Uterus (tissue), 3 donors: ENCODE measurements at regions not wholly inside any gene's neighbourhood (a gene's known extent, or its start where the extent isn't known, plus 50 kb on each side); places are given as distances from the start of the nearest gene placed in this dataset.
"Not testable (repeated sequence)": the region's sequence is repeated elsewhere in the genome, so short reads cannot be mapped to it uniquely, and the experiment has no call there.

Experiments used
- DNase-seq, 2 donors: peaks; one replicate each; pipeline ENCODE4 v3.0.0-alpha.2; 2019 to 2020
- H3K27ac ChIP-seq, 2 donors: fragments of 200-600 bp; sonication (generic); 1 replicate in 1 of 2; 2 replicates in 1 of 2; pipeline ENCODE4 v1.5.1; 2016 to 2018
- H3K27me3 ChIP-seq, 2 donors: fragments of 200-600 bp; sonication (generic); one replicate each; pipeline ENCODE4 v1.5.1; 2018 to 2019; ENCODE audit warnings: control low read depth in 1 of 2
- H3K36me3 ChIP-seq, 2 donors: fragments of 200-600 bp; sonication (generic); one replicate each; pipeline ENCODE4 v1.5.1; 2019; ENCODE audit warnings: control low read depth in 1 of 2
- H3K4me1 ChIP-seq, 2 donors: fragments of 200-600 bp; sonication (generic); one replicate each; pipeline ENCODE4 v1.5.1; 2018 to 2019; ENCODE audit warnings: control low read depth in 1 of 2
- H3K4me3 ChIP-seq, 2 donors: fragments of 200-600 bp; sonication (generic); 1 replicate in 1 of 2; 2 replicates in 1 of 2; pipeline ENCODE4 v1.5.1; 2018 to 2019; ENCODE audit warnings: mild to moderate bottlenecking in 1 of 2
- H3K9me3 ChIP-seq, 2 donors: fragments of 200-600 bp; sonication (generic); one replicate each; pipeline ENCODE4 v1.5.1; 2019; ENCODE audit warnings: control low read depth in 1 of 2
- POLR2A ChIP-seq, 2 donors: fragments of 450-650 bp; IDR thresholded peaks; one replicate each; pipeline ENCODE4 v1.6.1; 2016; ENCODE audit warnings: antibody characterized with exemption in 2 of 2, mild to moderate bottlenecking in 1 of 2, moderate library complexity in 1 of 2
- intact Hi-C: fragments of 100-400 bp; cut with DNase I; formaldehyde crosslinking; loops from one replicate; pipeline ENCODE4 v1.15.1; 2023; ENCODE audit warnings: low total_unique reads
- TF ChIP-seq, protein P1 (sequence below), 4 experiments: fragments of 200-600 bp in 2 of 4; fragments of 450-650 bp in 2 of 4; sonication (generic) in 2 of 4; IDR thresholded peaks; one replicate each; pipeline ENCODE4 v1.5.1; 2016 to 2019; ENCODE audit warnings: antibody characterized with exemption in 4 of 4, mild to moderate bottlenecking in 2 of 4, moderate library complexity in 1 of 4
- donor health status: DM: yes; HTN: yes; CAD: no.

DNA sequence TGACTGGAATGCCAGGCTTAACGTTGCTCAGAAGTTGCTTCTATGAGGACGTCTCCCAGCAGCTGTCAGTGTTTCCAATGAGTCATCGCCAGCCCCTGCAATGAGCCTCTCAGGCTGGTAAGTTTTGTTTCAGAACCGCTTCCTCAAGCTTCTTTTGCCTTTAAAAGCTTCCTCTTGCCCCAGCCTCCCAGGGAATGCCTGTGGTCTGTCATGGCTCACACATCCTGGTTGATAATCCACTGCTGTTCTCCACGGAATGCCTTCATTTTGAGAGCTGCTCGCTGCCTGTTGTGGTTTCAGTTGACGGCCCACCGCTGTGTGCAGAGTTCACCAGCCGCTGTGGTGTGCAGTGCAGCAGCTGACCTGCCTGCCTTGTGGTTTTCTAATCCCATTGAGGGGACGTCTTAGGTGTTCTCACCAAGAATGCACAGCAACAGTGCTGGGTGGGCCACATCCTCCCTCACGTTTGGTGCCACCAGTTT, 96.4 kb downstream of the RTP5 start:
- intact Hi-C loops, result no loop called here
- Histone ChIP-seq H3K27ac (peak overlapping the region; percentile 45 to 53), H3K36me3 (no peaks in the 10 kb centered on the region), H3K9me3 (no peaks in the 10 kb centered on the region), H3K4me1 (no peaks in the 10 kb centered on the region), H3K27me3 (no peaks in the 10 kb centered on the region), H3K4me3 (no peak overlapping the region)
- TF ChIP-seq, protein P1, sequence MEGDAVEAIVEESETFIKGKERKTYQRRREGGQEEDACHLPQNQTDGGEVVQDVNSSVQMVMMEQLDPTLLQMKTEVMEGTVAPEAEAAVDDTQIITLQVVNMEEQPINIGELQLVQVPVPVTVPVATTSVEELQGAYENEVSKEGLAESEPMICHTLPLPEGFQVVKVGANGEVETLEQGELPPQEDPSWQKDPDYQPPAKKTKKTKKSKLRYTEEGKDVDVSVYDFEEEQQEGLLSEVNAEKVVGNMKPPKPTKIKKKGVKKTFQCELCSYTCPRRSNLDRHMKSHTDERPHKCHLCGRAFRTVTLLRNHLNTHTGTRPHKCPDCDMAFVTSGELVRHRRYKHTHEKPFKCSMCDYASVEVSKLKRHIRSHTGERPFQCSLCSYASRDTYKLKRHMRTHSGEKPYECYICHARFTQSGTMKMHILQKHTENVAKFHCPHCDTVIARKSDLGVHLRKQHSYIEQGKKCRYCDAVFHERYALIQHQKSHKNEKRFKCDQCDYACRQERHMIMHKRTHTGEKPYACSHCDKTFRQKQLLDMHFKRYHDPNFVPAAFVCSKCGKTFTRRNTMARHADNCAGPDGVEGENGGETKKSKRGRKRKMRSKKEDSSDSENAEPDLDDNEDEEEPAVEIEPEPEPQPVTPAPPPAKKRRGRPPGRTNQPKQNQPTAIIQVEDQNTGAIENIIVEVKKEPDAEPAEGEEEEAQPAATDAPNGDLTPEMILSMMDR (IDR thresholded peaks at IDR 0.05), result no peak
- no peak for TF ChIP-seq POLR2A (IDR thresholded peaks at IDR 0.05)
- DNase-seq, result peak; percentile 41 to 63

DNA sequence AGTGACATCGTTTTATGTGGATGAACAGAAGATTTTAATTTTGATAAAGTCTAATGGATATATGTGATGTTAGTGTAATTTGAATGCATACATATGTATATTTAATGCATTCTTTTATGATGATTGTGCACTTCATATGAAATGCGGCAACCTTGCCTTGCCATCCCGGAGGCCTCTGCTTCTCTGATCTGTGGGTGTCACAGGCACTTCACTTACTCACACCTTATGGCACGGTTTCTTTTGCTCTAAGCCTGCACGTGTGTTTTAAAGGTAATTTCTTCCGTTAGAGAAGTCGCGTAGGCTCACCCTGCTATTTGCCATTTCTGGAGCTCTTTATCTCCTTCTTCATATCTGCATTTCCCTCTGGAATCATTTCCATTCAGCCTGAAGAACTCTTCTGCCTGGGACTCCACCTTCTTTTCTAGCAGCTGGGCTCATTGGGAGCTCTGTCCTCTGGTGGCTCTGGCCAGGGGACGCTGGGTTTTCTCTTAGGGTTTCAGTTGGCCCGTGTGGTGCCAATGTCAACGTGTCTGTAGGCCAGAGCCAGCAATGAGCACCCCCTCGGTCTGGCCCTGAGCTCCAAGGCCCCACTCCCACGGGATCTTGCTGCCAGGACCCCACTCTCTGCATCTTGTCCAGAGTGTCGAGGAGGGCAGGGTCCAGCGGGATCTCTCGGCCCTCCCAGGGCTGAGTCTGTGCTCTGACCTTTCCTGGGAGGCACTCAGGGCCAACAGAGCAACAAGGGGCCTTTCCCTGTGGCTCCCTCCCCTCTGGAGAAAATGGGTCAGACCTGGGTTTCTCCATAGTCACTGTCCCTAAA, 97.3 kb downstream of the RTP5 start:
- Histone ChIP-seq H3K9me3 (no peaks in the 10 kb centered on the region), H3K4me3 (no peak overlapping the region), H3K36me3 (no peaks in the 10 kb centered on the region), H3K4me1 (no peaks in the 10 kb centered on the region), H3K27me3 (no peaks in the 10 kb centered on the region), H3K27ac (no peak overlapping the region)
- DNase-seq, result no peak
- TF ChIP-seq, protein P1 (IDR thresholded peaks at IDR 0.05), result no peak
- no peak for TF ChIP-seq POLR2A (IDR thresholded peaks at IDR 0.05)
- intact Hi-C loops, result no loop called here

DNA sequence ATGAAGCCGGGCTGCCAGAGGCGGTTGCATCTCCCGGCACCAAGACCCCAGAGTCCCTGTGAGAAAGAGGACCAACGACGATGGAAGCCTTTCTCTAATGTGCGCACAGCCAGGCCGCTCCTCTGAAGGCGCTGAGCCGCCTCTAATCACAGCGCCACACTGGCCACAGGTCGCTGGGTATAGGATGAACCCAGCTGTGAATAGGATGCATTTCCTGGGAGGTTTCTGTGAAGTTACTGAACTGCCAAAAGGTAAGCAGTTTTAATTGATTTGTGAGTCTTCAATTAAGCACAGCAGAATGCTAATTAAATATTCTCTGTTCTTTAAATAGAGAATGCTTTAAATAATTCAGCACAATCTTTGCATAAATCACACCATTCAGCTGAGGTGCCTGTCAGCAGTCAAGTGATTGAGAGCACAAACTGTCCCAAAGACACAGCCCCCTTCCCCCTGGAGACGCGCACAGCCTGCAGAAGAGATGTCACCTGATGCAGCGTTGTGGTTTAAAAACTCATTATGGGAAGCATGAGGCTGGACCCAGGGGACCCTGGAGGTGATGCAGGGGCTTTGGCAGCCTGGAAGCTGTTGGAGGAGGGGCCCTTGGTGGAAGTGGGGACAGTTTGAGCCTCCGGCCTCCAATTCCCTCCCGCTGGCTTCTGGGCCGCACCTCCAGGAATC, 98.1 kb downstream of the RTP5 start:
- intact Hi-C loops, result no loop called here
- Histone ChIP-seq H3K4me1 (no peaks in the 10 kb centered on the region), H3K9me3 (no peaks in the 10 kb centered on the region), H3K4me3 (no peak overlapping the region), H3K27ac (no peak overlapping the region), H3K27me3 (no peaks in the 10 kb centered on the region), H3K36me3 (no peaks in the 10 kb centered on the region)
- TF ChIP-seq POLR2A (IDR thresholded peaks at IDR 0.05), result no peak
- TF ChIP-seq, protein P1 (IDR thresholded peaks at IDR 0.05), result no peak
- no peak for DNase-seq

DNA sequence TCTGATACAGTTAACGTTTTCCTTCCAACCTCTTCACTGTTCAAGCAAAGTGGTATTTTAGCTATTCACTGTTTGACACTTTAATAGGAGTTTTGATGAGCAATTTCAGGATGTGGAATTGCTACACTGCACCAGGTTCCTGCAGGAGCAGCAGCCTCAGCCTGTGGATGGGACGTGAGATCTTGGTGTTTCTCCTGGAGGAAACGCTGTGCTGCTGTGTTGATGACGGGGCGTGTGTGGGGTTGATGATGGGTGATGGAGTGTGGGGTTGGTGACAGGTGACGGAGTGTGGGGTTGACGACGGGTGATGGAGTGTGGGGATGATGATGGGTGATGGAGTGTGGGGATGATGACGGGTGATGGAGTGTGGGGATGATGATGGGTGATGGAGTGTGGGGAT, 98.9 kb downstream of the RTP5 start:
- no peaks in the 10 kb centered on the region for H3K4me1 ChIP-seq
- no peaks in the 10 kb centered on the region for H3K36me3 ChIP-seq
- intact Hi-C loops, result no loop called here
- no peaks in the 10 kb centered on the region for H3K27me3 ChIP-seq
- no peaks in the 10 kb centered on the region for H3K9me3 ChIP-seq
- DNase-seq, result no peak
- no peak overlapping the region for H3K27ac ChIP-seq
- no peak overlapping the region for H3K4me3 ChIP-seq
- no peak for TF ChIP-seq POLR2A (IDR thresholded peaks at IDR 0.05)
- TF ChIP-seq, protein P1 (IDR thresholded peaks at IDR 0.05), result no peak

DNA sequence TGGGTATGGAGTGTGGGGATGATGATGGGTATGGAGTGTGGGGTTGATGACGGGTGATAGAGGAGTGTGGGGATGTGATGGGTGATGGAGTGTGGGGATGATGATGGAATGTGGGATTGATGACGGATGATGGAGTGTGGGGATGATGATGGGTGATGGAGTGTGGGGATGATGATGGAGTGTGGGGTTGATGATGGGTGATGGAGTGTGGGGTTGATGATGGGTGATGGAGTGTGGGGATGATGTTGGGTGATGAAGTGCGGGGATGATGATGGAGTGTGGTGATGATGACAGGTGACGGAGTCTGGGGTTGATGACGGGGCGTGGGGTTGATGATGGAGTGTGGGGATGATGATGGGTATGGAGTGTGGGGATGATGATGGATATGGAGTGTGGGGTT, 99.7 kb downstream of the RTP5 start:
- intact Hi-C loops, H3K4me1 ChIP-seq, H3K36me3 ChIP-seq, H3K27me3 ChIP-seq, H3K9me3 ChIP-seq, DNase-seq, H3K27ac ChIP-seq, H3K4me3 ChIP-seq: not testable (repeated sequence)
